ENCODE measurements at regions not wholly inside any gene's neighbourhood (a gene's known extent, or its start where the extent isn't known, plus 50 kb on each side); places are given as distances from the start of the nearest gene placed in this dataset.
A peak's percentile ranks its signal among the peaks of the same experiment; 100 is the strongest.
"Not testable (repeated sequence)": the region's sequence is repeated elsewhere in the genome, so short reads cannot be mapped to it uniquely, and the experiment has no call there.

GRCh38 chr5:40210694-40211093 is 469.0 kb upstream of the PTGER4 start:
- no peak for DNase-seq

- DNase-seq: no peak
Observed at GRCh38 chr5:40206030-40206429, 473.7 kb upstream of the PTGER4 start.

DNA sequence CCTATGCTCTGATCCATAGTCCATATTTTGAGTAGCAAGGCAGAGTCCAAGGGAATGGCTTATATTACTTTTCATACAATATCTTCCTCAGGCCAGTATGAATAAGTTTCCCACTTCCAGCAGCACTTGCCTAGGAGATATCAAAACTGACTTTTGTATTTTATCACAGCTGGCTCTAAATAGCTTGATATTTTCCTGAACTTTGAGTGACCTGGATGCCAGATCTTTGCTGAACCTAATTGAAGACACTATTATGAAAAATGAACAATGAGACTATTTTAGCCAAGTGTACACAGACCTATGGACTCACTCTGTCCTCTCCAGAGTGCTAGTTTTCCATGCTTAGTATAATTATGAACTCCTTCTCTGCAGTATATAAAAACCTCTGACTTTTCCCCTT is 475.6 kb upstream of the PTGER4 start:
- DNase-seq: no peak

DNA sequence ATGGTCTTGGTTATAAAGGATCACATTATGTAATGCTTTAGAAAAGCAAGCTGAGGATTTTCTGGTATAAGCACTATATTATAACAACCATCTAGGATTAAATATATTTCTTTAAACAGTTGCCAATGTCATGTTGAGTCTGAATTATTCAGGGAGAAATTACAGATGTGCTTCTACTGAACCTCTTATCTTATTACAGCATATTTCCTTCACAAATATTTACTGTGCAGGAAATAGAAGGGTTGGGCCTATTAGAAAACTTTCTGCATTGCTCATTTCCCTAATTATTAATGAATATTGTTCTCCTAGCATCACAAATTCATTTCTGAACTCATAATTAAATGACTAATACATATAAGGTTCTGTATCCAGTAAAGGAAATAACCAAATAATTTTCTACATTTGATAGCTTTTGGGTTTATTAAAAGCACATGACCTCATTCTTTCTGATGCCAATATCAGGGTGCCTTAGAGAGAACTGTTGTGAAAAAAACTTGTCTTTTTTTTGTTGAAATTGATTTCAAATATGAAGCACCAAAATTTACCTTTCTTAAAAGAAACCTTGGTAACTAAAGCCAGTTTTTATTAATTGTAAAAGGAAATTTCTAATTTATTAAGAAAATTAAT is 476.8 kb upstream of the PTGER4 start:
- no peak for DNase-seq

- DNase-seq: no peak
Observed at GRCh38 chr5:40198736-40199135, 481.0 kb upstream of the PTGER4 start.

DNA sequence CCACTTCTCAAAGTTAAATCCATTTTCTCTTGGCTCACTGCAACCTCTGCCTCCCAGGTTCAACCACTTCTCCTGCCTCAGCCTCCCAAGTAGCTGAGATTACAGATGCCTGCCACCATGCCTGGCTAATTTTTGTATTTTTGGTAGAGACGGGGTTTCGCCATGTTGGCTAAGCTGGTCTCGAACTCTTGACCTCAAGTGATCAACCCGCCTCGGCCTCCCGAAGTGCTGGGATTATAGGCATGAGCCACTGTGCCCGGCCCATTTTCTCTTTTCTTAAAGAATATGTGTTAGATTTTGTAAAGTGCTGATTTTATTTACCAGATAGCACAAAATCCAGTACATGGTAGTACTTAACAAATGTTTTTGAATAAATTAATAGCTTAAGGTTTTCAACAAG is 484.1 kb upstream of the PTGER4 start:
- DNase-seq: not testable (repeated sequence)

- no peak for DNase-seq
Observed at GRCh38 chr5:40191150-40191549, 488.6 kb upstream of the PTGER4 start.

GRCh38 chr5:40172721-40173120 is 507.0 kb upstream of the PTGER4 start:
- DNase-seq: no peak

DNA sequence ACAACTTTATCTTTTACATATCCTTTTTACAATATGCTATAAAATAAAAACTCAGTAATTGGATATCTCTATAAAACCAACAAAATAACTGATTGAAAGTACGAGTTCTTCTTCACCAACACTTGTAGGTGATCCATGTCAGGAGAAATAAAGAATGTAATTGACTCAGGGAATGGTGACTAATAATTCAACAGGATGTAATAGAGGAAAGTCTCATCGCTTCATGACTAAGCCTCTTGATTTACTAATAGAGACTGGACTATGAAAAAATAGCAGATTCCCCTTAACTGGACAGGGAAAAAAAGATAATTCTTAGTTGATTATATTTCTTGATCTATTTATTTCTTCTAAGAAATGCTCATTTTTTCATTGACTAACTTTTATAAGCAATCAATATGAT is 507.7 kb upstream of the PTGER4 start:
- no peak for DNase-seq

- no peak for DNase-seq
Observed at GRCh38 chr5:40167283-40167682, 512.4 kb upstream of the PTGER4 start.

- DNase-seq: no peak
Observed at GRCh38 chr5:40166802-40167201, 512.9 kb upstream of the PTGER4 start.

DNA sequence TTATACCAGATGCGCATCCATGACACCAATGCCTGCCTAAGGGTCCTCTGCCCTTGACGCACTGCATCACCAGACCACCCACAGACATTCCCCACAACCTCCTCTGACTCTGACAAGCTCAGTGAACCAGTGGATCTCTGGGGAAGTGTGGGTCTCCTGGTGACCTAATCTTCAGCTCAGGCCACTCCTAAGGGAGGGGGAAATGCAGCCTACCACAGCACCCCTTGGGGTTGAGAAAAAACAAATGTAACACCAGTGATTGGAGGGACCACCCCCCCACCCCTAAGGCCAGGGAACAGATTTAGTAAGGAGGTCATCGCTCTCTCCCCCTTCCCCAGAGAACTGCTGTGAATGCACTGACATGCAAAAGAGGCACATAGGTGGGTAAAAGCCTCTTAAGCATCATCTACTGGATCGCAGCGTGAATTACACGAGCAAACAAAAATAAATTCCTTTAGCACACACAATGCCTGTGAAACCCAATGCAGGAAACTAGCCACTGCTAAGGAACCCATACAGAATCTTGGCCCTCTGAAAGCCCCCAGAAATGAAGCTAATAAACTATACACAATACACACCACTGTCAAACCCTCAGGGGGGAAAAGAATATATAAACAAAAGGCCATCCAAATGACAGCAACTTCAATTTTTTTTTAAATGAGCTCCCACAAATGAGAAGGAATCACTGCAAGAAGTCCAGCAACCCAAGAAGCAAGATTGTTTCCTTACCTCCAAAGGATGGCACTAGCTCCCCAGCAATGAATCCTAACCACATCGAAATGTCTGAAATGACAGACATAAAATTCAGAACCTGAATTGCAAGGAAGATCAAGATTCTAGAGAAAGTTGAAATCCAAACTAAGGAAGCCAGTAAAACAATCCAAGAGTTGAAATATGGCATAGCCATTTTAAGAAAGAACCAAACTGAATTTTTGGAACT is 513.7 kb upstream of the PTGER4 start:
- DNase-seq: no peak

DNA sequence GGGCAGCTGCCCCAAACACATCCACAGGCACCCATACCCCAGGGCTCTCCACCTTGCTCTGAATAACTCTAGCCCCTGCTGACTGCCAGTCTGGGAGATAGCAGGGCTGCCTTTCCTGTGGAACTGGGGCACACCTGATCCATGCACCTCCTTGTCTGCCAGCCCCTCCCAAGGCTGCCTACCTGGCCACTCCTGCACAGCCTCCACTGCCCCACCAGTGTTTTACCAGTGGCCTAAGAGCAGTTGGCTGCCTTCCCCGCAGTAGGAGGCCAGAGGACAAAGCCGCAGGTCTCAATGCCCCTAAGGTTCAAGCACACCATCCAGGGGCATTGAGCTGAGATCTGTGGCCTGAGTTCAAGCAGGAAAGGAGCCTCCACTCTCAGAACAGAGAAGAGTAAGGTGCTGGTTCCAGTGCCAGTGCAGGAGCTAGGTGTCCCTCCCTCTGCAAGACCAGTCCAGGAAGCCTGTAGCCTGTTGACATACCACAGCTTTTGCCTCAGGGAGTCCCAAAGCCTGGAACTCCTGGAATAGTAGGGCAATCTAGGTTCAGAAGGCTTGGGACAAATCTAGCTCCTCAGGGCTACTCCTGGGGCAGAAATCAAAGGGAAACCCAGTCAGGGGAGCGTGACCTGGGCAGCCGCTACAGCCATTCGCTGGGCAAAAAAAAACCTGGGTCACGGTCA is 514.5 kb upstream of the PTGER4 start:
- no peak for DNase-seq

GRCh38 chr5:40160435-40160834 is 519.3 kb upstream of the PTGER4 start:
- DNase-seq: no peak

DNA sequence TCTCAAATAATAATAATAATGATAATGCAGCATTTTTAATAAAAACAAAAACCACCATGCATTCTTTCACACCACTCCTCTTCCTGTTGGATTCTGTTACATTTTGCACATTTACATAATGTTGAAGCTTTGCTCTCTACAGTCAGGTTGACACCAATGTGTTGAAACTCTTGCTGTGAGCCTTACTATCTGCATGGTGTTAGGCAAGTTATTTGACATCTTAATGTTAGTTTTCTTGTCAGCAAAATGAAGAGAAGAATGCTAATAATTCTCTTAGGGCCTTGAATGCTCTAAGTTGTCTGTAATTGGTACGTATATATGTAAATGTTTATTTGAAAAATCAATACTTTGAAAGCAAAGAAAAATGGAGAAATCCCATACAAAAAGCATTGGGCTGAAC is 525.5 kb upstream of the PTGER4 start:
- no peak for DNase-seq

- no peak for DNase-seq
Observed at GRCh38 chr5:40150896-40151295, 528.8 kb upstream of the PTGER4 start.

DNA sequence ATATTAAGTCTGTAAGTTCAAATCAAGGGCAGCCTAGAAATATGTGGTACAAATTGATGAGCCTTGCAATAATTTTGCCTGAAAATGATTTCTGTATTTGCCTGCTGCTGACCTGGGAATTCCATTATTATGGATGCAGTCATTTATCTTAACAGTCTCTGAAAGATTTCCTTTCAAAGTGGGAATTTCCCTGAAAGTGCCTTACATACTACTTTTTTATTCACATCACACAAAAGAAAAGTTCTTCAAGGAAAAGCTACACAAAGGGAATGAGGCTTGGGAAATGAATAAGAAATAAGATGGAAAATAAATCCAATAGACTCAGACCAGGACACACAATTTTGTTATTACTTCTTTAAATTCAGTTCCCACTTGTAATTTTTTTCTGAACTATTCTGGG is 537.8 kb upstream of the PTGER4 start:
- DNase-seq: no peak

- DNase-seq: no peak
Observed at GRCh38 chr5:40141418-40141817, 538.3 kb upstream of the PTGER4 start.

DNA sequence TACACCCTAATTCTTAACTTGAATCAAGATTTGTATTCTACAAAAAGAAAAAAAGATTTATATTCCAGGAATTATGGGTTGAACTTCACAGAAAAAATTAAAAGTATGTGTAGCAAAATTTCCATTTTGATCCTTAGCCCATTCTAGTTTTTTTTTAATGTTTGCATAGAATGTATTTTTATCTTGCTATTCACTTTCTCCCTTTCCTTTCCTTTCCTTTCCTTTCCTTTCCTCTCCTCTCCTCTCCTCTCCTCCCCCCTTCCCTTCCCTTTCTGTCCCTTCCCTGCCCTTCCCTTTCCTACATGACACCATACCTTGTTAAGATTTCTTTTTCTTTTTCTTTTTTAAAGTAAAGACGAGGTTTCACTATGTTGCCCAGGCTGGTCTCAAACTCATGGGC is 542.5 kb upstream of the PTGER4 start:
- no peak for DNase-seq

GRCh38 chr5:40134883-40135520 is 544.7 kb upstream of the PTGER4 start:
- DNase-seq: no peak

DNA sequence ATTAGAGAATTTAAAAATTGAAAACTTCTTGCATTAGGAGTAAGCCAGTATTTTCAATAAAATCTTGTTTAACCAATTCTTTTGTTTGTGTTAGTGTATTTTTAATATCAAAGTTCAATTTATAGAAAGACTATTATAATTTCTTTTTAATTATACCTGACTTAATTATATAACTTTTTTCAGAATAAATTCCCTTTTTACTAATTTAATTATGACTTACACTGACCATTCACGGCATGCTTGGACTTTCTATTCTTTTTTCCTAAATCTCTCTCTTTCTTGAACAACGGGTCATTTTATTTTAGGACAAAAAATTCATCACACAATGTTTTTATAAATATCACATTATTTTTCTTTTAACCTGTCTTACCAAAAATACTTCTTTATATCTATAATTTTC is 555.3 kb upstream of the PTGER4 start:
- DNase-seq: peak in 1 of 2 experiments; percentile 28

GRCh38 chr5:40121236-40121635 is 558.5 kb upstream of the PTGER4 start:
- DNase-seq: no peak

- no peak for DNase-seq
Observed at GRCh38 chr5:40112875-40113274, 566.8 kb upstream of the PTGER4 start.
